Neural cell (in vitro differentiated cells): ENCODE measurements at regions not wholly inside any gene's neighbourhood (a gene's known extent, or its start where the extent isn't known, plus 50 kb on each side); places are given as distances from the start of the nearest gene placed in this dataset.

Experiments
- EP300 ChIP-seq: fragments of 450-650 bp; conservative IDR thresholded peaks from 2 replicates; pipeline ENCODE4 v1.6.1; 2014; ENCODE audit warnings: antibody characterized with exemption, mild to moderate bottlenecking, moderate library complexity; ENCODE audit not compliant: poor library complexity, severe bottlenecking
- MXI1 ChIP-seq: fragments of 450-650 bp; conservative IDR thresholded peaks from 2 replicates; pipeline ENCODE4 v1.6.1; 2014; ENCODE audit warnings: antibody characterized with exemption, mild to moderate bottlenecking; ENCODE audit not compliant: poor library complexity, severe bottlenecking
- POLR2AphosphoS5 ChIP-seq: IDR thresholded peaks from 2 replicates; pipeline ENCODE4 v1.6.1; 2012
- TF ChIP-seq, protein P1 (sequence below): fragments of 450-650 bp; IDR thresholded peaks from 2 replicates; pipeline ENCODE4 v1.5.1; 2014; ENCODE audit warnings: antibody characterized with exemption, mild to moderate bottlenecking, moderate library complexity; ENCODE audit not compliant: poor library complexity, severe bottlenecking

DNA sequence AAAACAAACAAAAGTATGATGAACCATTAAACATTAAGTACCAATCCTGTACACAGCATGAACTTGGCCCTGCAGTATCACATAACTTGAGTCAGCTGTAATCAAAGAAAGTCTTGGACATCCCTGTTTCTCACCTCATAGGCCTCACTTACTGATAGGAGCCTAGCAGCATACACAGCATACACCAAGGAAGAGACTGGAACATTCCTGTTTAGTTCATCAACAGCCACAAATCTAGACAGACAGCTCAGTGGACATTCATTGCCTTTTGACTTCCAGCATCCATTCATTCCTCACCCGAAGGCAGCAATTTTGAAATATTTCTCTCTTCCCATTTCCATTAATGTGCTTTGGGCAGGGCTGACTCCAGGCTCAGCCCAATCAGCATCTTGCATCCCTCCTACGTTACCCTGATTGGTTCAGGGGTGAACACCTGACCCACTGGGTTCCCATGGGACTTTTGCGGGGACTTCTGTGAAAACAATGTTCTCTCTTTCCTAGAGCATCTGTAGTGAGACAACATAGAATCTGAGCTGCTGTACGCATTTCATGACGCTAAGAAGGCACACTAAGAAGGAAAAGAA lies 336.7 kb upstream of the ZFHX3 start:
- TF ChIP-seq, protein P1, sequence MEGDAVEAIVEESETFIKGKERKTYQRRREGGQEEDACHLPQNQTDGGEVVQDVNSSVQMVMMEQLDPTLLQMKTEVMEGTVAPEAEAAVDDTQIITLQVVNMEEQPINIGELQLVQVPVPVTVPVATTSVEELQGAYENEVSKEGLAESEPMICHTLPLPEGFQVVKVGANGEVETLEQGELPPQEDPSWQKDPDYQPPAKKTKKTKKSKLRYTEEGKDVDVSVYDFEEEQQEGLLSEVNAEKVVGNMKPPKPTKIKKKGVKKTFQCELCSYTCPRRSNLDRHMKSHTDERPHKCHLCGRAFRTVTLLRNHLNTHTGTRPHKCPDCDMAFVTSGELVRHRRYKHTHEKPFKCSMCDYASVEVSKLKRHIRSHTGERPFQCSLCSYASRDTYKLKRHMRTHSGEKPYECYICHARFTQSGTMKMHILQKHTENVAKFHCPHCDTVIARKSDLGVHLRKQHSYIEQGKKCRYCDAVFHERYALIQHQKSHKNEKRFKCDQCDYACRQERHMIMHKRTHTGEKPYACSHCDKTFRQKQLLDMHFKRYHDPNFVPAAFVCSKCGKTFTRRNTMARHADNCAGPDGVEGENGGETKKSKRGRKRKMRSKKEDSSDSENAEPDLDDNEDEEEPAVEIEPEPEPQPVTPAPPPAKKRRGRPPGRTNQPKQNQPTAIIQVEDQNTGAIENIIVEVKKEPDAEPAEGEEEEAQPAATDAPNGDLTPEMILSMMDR, result no peak
- no peak for TF ChIP-seq POLR2AphosphoS5
- TF ChIP-seq EP300, result no peak
- TF ChIP-seq MXI1, result no peak
